AG04450 (cell line): ENCODE measurements at regions not wholly inside any gene's neighbourhood (a gene's known extent, or its start where the extent isn't known, plus 50 kb on each side); places are given as distances from the start of the nearest gene placed in this dataset.

Source experiments
- CTCF ChIA-PET: fragments of 300-600, 350-600 bp; formaldehyde crosslinking; extraction: SDS; loops from one replicate; lab custom pipeline; 2022; ENCODE audit warnings: antibody characterized with exemption, inconsistent platforms; lab: Charles Lee
- POLR2A ChIA-PET: fragments of 350-600 bp; formaldehyde crosslinking; extraction: SDS; loops from one replicate; lab custom pipeline; 2021; ENCODE audit warnings: antibody characterized with exemption, inconsistent platforms; lab: Yijun Ruan, JAX
- DNase-seq: peaks from one replicate; pipeline ENCODE4 v3.0.0-alpha.2; 2011; ENCODE audit warnings: low read depth, low spot score
- H3K27ac ChIP-seq: one replicate; pipeline ENCODE4 v1.5.1; 2012; ENCODE audit warnings: low read depth, low read length, control low read depth
- H3K27me3 ChIP-seq: one replicate; pipeline ENCODE4 v1.6.0; 2012; ENCODE audit warnings: low read length; ENCODE audit not compliant: control insufficient read depth, insufficient read depth
- H3K4me3 ChIP-seq: 2 replicates; pipeline ENCODE4 v1.5.1; 2011; ENCODE audit warnings: mild to moderate bottlenecking, low read depth, low read length, control low read depth
- H3K9me3 ChIP-seq: 2 replicates; pipeline ENCODE4 v1.5.1; 2012; ENCODE audit warnings: low read length; ENCODE audit not compliant: control insufficient read depth, insufficient read depth
- CTCF ChIP-seq: IDR thresholded peaks from 2 replicates; pipeline ENCODE4 v1.5.1; 2011; ENCODE audit warnings: low read depth, low read length, control low read depth, inconsistent platforms

GRCh38 chr3:80159990-80160506 lies 392.2 kb upstream of the ROBO1 start:
- no peak for DNase-seq
- TF ChIP-seq CTCF, result no peak
- Histone ChIP-seq H3K9me3 (no peaks in the 10 kb centered on the region), H3K27me3 (no peaks in the 10 kb centered on the region), H3K4me3 (no peak overlapping the region), H3K27ac (no peak overlapping the region)
- ChIA-PET POLR2A (no interaction called here), CTCF (no interaction called here)

- no peak overlapping the region for H3K4me3 ChIP-seq
- ChIA-PET CTCF (no interaction called here), POLR2A (no interaction called here)
- no peak overlapping the region for H3K27ac ChIP-seq
- no peak for DNase-seq
- H3K9me3 ChIP-seq, result no peaks in the 10 kb centered on the region
- no peaks in the 10 kb centered on the region for H3K27me3 ChIP-seq
- TF ChIP-seq CTCF, result no peak
Observed at GRCh38 chr3:80158332-80158731, 390.5 kb upstream of the ROBO1 start.

GRCh38 chr3:80157546-80157945 lies 389.7 kb upstream of the ROBO1 start:
- no peak for TF ChIP-seq CTCF
- H3K27ac ChIP-seq, result no peak overlapping the region
- H3K4me3 ChIP-seq, result no peak overlapping the region
- H3K9me3 ChIP-seq, result no peaks in the 10 kb centered on the region
- DNase-seq, result no peak
- ChIA-PET POLR2A (no interaction called here), CTCF (no interaction called here)
- no peaks in the 10 kb centered on the region for H3K27me3 ChIP-seq

GRCh38 chr3:80152692-80153091 lies 384.9 kb upstream of the ROBO1 start:
- Histone ChIP-seq H3K27ac (no peak overlapping the region), H3K9me3 (no peaks in the 10 kb centered on the region), H3K4me3 (no peak overlapping the region), H3K27me3 (no peaks in the 10 kb centered on the region)
- no peak for DNase-seq
- ChIA-PET CTCF (no interaction called here), POLR2A (no interaction called here)
- no peak for TF ChIP-seq CTCF

GRCh38 chr3:80142714-80143113 lies 374.9 kb upstream of the ROBO1 start:
- ChIA-PET POLR2A (no interaction called here), CTCF (no interaction called here)
- no peak overlapping the region for H3K27ac ChIP-seq
- no peaks in the 10 kb centered on the region for H3K9me3 ChIP-seq
- no peaks in the 10 kb centered on the region for H3K27me3 ChIP-seq
- H3K4me3 ChIP-seq, result no peak overlapping the region
- no peak for TF ChIP-seq CTCF
- no peak for DNase-seq
